Transverse colon (tissue), 4 donors: ENCODE measurements at regions not wholly inside any gene's neighbourhood (a gene's known extent, or its start where the extent isn't known, plus 50 kb on each side); places are given as distances from the start of the nearest gene placed in this dataset.

Source experiments
- DNase-seq: peaks from one replicate; pipeline ENCODE4 v3.0.0-alpha.2; 2019
- H3K27ac ChIP-seq, 4 donors: fragments of 200-600 bp; sonication (generic); 2 replicates each; pipeline ENCODE4 v1.5.1; 2016 to 2018; ENCODE audit warnings: inconsistent platforms in 4 of 4
- H3K27me3 ChIP-seq: fragments of 200-600 bp; sonication (generic); 2 replicates; pipeline ENCODE4 v1.5.1; 2017; ENCODE audit warnings: inconsistent platforms
- H3K36me3 ChIP-seq, 4 donors: fragments of 200-600 bp; sonication (generic); 2 replicates each; pipeline ENCODE4 v1.5.1; 2017 to 2019; ENCODE audit warnings: inconsistent platforms in 4 of 4
- H3K4me1 ChIP-seq, 4 donors: fragments of 200-600 bp; sonication (generic); 2 replicates each; pipeline ENCODE4 v1.5.1; 2017 to 2020; ENCODE audit warnings: inconsistent platforms in 4 of 4
- H3K4me3 ChIP-seq, 4 donors: fragments of 200-600 bp; sonication (generic); 1 replicate in 1 of 4; 2 replicates in 3 of 4; pipeline versions ENCODE4 v1.5.1 to v1.6.1; 2017 to 2019; ENCODE audit warnings: inconsistent platforms in 4 of 4
- H3K9me3 ChIP-seq, 2 donors: fragments of 200-600 bp; sonication (generic); 2 replicates each; pipeline ENCODE4 v1.5.1; 2017 to 2019; ENCODE audit warnings: inconsistent platforms in 2 of 2
- CTCF ChIP-seq, 5 experiments: fragments of 200-600 bp in 3 of 5; fragments of 450-650 bp in 2 of 5; sonication (generic) in 3 of 5; IDR thresholded peaks; 1 replicate in 2 of 5; 2 replicates in 3 of 5; pipeline ENCODE4 v1.5.1; 2016 to 2017; ENCODE audit warnings: antibody characterized with exemption in 5 of 5, inconsistent platforms in 3 of 5, mild to moderate bottlenecking in 2 of 5, moderate library complexity in 1 of 5
- EP300 ChIP-seq: sonication (generic); formaldehyde crosslinking; IDR thresholded peaks from one replicate; pipeline ENCODE4 v1.6.1; 2017; ENCODE audit warnings: antibody characterized with exemption, low read depth
- POLR2A ChIP-seq: fragments of 450-650 bp; IDR thresholded peaks from one replicate; pipeline ENCODE4 v1.6.1; 2016; ENCODE audit warnings: antibody characterized with exemption, mild to moderate bottlenecking, moderate library complexity
- POLR2AphosphoS5 ChIP-seq, 3 donors: sonication (generic); formaldehyde crosslinking; IDR thresholded peaks; one replicate each; pipeline ENCODE4 v1.6.1; 2016; ENCODE audit warnings: antibody characterized with exemption in 3 of 3
- WGBS, 2 donors: methylation state at CpG; one replicate each; pipeline ENCODE4 v1.1.5; 2018; ENCODE audit warnings: low coverage in 1 of 2; 5-methylcytosine and 5-hydroxymethylcytosine counted together
- in situ Hi-C, 4 donors: fragments of 200-750 bp; cut with MboI; loops; one replicate each; pipeline versions ENCODE4 v1.15.0 to v1.15.1; 2017; ENCODE audit warnings: low sequenced_read_pairs in 3 of 4, low pct_ligation_motif_present in 1 of 4, low pct_unique_long_range_greater_than_20kb in 1 of 4
- intact Hi-C: fragments of 100-400 bp; cut with DNase I; formaldehyde crosslinking; loops from one replicate; pipeline ENCODE4 v1.15.1; 2023; ENCODE audit warnings: low total_unique reads

- DNase-seq: no peak
- Histone ChIP-seq H3K27me3 (no peaks in the 10 kb centered on the region), H3K9me3 (no peaks in the 10 kb centered on the region), H3K4me3 (no peak overlapping the region), H3K27ac (no peak overlapping the region), H3K36me3 (no peaks in the 10 kb centered on the region), H3K4me1 (no peaks in the 10 kb centered on the region)
- intact Hi-C loops (no loop called here), in situ Hi-C loops (no loop called here)
- no peak for TF ChIP-seq EP300
- TF ChIP-seq POLR2A: no peak
- no peak for TF ChIP-seq CTCF (IDR thresholded peaks at IDR 0.05)
- TF ChIP-seq POLR2AphosphoS5 (IDR thresholded peaks at IDR 0.05): no peak
- 94% methylated on average over 11 of the region's 11 CpGs; no CpG with 5 or more reads in 1 of the 2 donors for WGBS, 2 donors
Measured at GRCh38 chr5:2187156-2187555, 304.4 kb upstream of the IRX4 start.

GRCh38 chr5:2186472-2187015 lies 303.8 kb upstream of the IRX4 start:
- intact Hi-C loops: no loop called here
- in situ Hi-C loops: no loop called here
- DNase-seq: no peak
- Histone ChIP-seq H3K4me3 (no peak overlapping the region), H3K27ac (no peak overlapping the region), H3K4me1 (no peaks in the 10 kb centered on the region), H3K27me3 (no peaks in the 10 kb centered on the region), H3K9me3 (no peaks in the 10 kb centered on the region), H3K36me3 (no peaks in the 10 kb centered on the region)
- 85 to 90% methylated on average over 17 to 22 of the region's 23 CpGs for WGBS, 2 donors
- no peak for TF ChIP-seq POLR2A
- TF ChIP-seq EP300: no peak
- TF ChIP-seq POLR2AphosphoS5 (IDR thresholded peaks at IDR 0.05): no peak
- no peak for TF ChIP-seq CTCF (IDR thresholded peaks at IDR 0.05)

- Histone ChIP-seq H3K36me3 (no peaks in the 10 kb centered on the region), H3K27me3 (no peaks in the 10 kb centered on the region), H3K4me3 (no peak overlapping the region), H3K4me1 (no peaks in the 10 kb centered on the region), H3K27ac (no peak overlapping the region), H3K9me3 (no peaks in the 10 kb centered on the region)
- intact Hi-C loops: no loop called here
- in situ Hi-C loops: no loop called here
- TF ChIP-seq EP300: no peak
- no peak for TF ChIP-seq POLR2A
- no peak for TF ChIP-seq CTCF (IDR thresholded peaks at IDR 0.05)
- no peak for TF ChIP-seq POLR2AphosphoS5 (IDR thresholded peaks at IDR 0.05)
- WGBS, 2 donors: 76 to 80% methylated on average over 2 to 30 of the region's 30 CpGs
- no peak for DNase-seq
Measured at GRCh38 chr5:2185646-2186471, 303.1 kb upstream of the IRX4 start.

- H3K9me3 ChIP-seq: no peaks in the 10 kb centered on the region
- intact Hi-C loops (no loop called here), in situ Hi-C loops (no loop called here)
- no peaks in the 10 kb centered on the region for H3K4me1 ChIP-seq
- no peak overlapping the region for H3K27ac ChIP-seq
- DNase-seq: no peak
- no peaks in the 10 kb centered on the region for H3K36me3 ChIP-seq
- H3K4me3 ChIP-seq: no peak overlapping the region
- H3K27me3 ChIP-seq: no peaks in the 10 kb centered on the region
- WGBS, 2 donors: 68 to 77% methylated on average over 9 to 12 of the region's 12 CpGs
- TF ChIP-seq EP300 (no peak), CTCF (IDR thresholded peaks at IDR 0.05) (no peak), POLR2A (no peak), POLR2AphosphoS5 (IDR thresholded peaks at IDR 0.05) (no peak)
Measured at GRCh38 chr5:2184563-2185540, 302.1 kb upstream of the IRX4 start.
